Choroid plexus epithelial cell (primary cell): ENCODE measurements at regions not wholly inside any gene's neighbourhood (a gene's known extent, or its start where the extent isn't known, plus 50 kb on each side); places are given as distances from the start of the nearest gene placed in this dataset.
A peak's percentile ranks its signal among the peaks of the same experiment; 100 is the strongest.

ENCODE experiments used
- DNase-seq: peaks from one replicate; pipeline ENCODE4 v3.0.0-alpha.2; 2010; ENCODE audit warnings: low read depth
- H3K4me3 ChIP-seq: 2 replicates; pipeline ENCODE4 v1.5.1; 2011; ENCODE audit warnings: low read depth, mild to moderate bottlenecking, control low read depth, low read length, moderate library complexity
- TF ChIP-seq, protein P1 (sequence below): conservative IDR thresholded peaks from 2 replicates; pipeline ENCODE4 v1.5.1; 2011; ENCODE audit warnings: low read depth, mild to moderate bottlenecking, control low read depth, inconsistent platforms, low read length, moderate library complexity

DNA sequence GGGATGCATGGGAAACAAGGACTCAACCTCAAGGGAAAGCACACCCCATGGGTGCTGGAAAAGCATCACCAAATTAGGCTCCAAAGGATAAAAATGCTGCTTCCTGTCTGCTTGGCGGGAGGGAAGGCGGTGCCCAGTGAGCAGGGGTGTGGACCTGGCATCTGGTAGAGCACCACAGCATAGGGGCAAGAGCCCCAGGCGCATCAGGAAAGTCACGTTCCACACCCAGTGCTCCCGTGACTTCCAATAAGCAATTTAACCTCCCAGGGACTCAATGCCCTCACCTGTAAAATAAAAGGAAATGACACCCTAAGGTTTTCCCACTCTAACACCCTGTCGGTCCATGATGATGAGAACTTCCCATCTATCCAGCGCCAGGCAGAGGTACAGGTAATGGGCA lies 206.0 kb downstream of the SETD4 start:
- no peak overlapping the region for H3K4me3 ChIP-seq
- TF ChIP-seq, protein P1, sequence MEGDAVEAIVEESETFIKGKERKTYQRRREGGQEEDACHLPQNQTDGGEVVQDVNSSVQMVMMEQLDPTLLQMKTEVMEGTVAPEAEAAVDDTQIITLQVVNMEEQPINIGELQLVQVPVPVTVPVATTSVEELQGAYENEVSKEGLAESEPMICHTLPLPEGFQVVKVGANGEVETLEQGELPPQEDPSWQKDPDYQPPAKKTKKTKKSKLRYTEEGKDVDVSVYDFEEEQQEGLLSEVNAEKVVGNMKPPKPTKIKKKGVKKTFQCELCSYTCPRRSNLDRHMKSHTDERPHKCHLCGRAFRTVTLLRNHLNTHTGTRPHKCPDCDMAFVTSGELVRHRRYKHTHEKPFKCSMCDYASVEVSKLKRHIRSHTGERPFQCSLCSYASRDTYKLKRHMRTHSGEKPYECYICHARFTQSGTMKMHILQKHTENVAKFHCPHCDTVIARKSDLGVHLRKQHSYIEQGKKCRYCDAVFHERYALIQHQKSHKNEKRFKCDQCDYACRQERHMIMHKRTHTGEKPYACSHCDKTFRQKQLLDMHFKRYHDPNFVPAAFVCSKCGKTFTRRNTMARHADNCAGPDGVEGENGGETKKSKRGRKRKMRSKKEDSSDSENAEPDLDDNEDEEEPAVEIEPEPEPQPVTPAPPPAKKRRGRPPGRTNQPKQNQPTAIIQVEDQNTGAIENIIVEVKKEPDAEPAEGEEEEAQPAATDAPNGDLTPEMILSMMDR, result no peak
- no peak for DNase-seq

DNA sequence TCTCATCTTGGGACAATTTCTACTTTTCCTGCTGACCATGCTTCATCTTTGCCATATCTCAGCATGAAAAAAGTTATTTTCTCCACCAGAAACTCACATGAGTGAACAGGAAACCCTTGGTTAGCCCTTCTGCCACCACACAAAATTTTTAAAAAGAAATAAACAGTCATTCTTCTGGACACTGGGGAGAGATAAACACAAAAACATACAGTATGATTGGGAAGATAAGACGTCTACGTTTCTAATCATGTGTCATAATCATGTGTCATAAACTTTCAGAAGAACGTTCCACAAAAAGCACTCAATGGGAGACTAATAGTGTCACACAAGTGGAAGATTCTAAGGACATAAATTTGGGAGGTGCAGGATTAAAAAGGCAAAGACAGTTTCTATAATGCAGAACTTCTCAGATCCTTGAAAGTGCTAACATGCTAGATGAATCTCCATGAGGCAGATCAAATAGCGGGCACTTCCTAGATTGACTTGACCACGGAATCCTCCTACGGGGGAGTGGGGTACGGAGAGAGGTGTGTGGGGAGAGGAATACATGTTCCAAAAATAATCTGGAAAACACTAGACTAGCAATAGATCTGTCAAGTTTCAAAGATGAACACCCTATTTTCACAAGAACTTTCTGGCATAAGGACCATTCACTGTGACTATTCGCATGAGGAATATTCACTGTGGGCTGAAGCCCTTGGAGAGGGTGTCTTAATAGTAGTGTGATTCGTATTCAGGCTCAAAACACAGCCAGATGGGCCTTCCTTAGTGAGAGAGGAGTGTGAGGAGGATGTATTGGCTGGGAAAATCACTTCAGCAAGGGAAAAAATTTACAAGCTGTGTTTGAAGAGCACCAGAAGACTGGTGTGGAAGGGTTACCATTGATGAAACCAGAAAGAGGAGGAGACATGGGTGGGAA lies 206.7 kb downstream of the SETD4 start:
- DNase-seq, result no peak
- no peak overlapping the region for H3K4me3 ChIP-seq
- TF ChIP-seq, protein P1, result no peak

DNA sequence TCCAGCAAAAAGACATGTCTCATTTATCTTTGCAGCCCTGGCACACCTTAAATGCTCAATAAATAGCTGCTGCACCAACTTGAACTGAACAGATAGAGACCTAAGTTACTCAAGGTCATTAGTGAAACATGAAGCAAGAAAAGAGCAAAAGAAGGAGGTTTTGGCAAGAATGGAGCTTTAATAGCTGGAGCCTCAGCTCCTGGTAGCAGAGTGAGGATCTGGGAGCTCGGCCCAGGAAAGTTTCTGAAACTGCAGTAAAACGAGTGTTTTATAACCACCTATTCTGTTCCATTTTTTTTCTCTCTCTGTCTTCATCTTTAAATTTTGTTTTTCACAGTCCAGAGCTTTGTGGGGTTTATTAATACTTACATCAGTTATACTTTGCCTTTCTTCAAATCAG lies 207.5 kb downstream of the SETD4 start:
- no peak for DNase-seq
- TF ChIP-seq, protein P1, result no peak
- H3K4me3 ChIP-seq, result no peak overlapping the region

DNA sequence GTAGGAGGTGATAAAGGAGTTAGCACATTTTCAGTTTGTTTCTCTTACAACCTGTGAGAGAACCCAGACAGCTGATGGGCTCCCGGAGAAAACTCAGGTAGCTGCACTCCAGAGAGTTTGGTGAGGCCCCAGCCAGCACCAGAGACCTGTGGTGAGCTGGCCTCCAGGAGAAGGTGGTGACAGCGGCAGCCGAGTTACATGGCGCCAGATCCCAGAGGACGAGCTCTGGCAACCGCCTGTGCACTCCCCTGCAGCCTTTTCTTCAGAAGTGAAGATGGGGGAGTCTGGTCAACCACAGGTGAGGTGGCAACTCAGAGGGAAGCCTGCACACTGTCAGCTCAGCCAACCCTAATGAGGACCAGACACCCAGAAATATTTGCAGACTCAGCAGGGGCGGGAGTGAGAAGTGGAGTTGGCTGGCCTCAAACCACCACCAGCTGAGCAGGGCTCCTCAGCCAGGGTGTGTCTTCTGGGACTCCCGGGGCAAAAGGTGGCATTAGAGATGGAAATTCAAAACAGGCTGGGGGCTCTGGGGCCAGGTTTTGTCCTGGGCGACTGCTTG lies 209.7 kb downstream of the SETD4 start:
- no peak for DNase-seq
- TF ChIP-seq, protein P1, result no peak
- no peak overlapping the region for H3K4me3 ChIP-seq

DNA sequence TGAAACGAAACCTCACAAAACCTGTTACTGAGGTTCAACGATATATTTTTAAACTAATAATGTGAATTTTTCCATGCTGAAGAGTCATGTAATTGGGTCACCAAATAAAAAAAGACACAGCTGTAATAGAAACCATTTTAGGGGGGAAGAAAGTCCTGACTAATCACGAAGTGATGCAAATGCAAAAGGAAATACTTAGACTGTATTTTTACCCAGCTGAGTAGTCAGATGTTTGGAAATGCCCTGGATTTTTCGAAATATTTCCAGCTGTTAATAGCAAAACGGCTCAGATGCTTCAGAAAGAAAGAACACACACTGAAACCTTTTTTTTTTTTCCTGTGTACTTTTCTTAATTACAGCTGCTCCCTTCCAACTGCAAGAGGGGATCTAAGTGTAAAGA lies 210.3 kb downstream of the SETD4 start:
- TF ChIP-seq, protein P1, result no peak
- DNase-seq, result peak; percentile 71
- no peak overlapping the region for H3K4me3 ChIP-seq

DNA sequence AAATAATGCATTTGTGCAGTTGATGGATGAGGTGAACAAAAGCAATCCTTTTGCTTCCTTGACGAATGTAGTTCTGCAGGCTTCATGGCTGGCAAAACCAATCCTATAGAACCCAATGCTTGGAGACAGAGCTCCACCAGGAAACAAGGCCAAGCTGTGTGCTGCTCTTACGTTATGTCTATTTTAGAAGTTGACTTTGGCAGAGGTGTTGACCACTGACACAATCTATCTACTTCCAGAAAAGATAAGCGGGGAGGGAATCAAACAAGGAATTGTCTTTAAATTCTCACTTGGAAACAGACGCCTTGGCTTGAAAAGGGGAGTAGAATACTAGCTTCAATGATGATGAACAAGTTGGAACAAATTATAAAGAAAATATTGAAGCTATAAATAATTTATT lies 211.2 kb downstream of the SETD4 start:
- DNase-seq, result peak; percentile 11
- TF ChIP-seq, protein P1, result no peak

More for the DNA sequence above, 211.2 kb downstream of the SETD4 start:
- H3K4me3 ChIP-seq, result no peak overlapping the region
